BJ (cell line): ENCODE measurements at regions not wholly inside any gene's neighbourhood (a gene's known extent, or its start where the extent isn't known, plus 50 kb on each side); places are given as distances from the start of the nearest gene placed in this dataset.

ENCODE experiments used
- CTCF ChIA-PET: fragments of 350-600 bp; formaldehyde crosslinking; extraction: SDS; loops from one replicate; lab custom pipeline; 2021; ENCODE audit warnings: antibody characterized with exemption, inconsistent platforms; lab: Yijun Ruan, JAX
- POLR2A ChIA-PET: fragments of 300-600 bp; sonication (Branson Sonifier 250); formaldehyde crosslinking; extraction: SDS; loops from one replicate; lab custom pipeline; 2021; ENCODE audit warnings: antibody characterized with exemption; lab: Charles Lee
- DNase-seq: peaks from one replicate; pipeline ENCODE4 v3.0.0-alpha.2; 2011; ENCODE audit warnings: low read depth
- H3K27me3 ChIP-seq: 2 replicates; pipeline ENCODE4 v1.6.0; 2011; ENCODE audit warnings: low read length; ENCODE audit not compliant: control insufficient read depth, insufficient read depth
- H3K36me3 ChIP-seq: 2 replicates; pipeline ENCODE4 v1.5.1; 2011; ENCODE audit warnings: low read length; ENCODE audit not compliant: control insufficient read depth, insufficient read depth
- H3K4me3 ChIP-seq: 2 replicates; pipeline ENCODE4 v1.5.1; 2011; ENCODE audit warnings: low read depth, mild to moderate bottlenecking, control low read depth, low read length
- TF ChIP-seq, protein P1 (sequence below): IDR thresholded peaks from 2 replicates; pipeline ENCODE4 v1.5.1; 2011; ENCODE audit warnings: low read depth, mild to moderate bottlenecking, control low read depth, inconsistent platforms, low read length, moderate library complexity; ENCODE audit not compliant: insufficient read depth

DNA sequence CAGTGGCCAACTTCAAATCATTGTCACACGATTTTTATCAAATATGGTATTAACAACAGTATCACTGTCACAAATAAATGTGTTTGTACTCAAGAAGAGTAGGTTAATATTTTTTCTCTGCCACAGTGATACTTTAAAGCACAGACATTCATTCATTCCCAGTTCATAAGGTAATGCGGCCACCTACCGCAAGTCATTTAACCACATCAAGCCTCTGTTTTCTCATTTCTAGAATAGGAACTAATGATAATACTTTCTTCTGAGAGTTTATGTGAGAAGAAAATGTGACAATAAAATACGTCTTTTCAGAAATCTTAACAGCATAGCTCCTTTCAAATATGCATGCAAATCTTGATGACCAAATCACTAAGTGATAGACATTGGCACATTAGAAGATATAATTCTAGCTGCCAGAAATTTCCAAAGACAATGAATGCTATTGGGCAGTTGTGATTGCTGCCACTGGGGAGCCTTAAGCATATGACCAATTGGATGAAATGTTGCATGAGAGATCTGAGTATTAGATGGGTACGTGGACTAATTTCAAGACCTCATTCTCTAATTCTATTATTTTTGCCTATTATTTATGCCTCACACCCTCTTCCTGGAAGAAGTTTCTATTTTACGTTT is 430.9 kb downstream of the PID1 start:
- H3K27me3 ChIP-seq = no peaks in the 10 kb centered on the region
- no peak overlapping the region for H3K4me3 ChIP-seq
- TF ChIP-seq, protein P1, sequence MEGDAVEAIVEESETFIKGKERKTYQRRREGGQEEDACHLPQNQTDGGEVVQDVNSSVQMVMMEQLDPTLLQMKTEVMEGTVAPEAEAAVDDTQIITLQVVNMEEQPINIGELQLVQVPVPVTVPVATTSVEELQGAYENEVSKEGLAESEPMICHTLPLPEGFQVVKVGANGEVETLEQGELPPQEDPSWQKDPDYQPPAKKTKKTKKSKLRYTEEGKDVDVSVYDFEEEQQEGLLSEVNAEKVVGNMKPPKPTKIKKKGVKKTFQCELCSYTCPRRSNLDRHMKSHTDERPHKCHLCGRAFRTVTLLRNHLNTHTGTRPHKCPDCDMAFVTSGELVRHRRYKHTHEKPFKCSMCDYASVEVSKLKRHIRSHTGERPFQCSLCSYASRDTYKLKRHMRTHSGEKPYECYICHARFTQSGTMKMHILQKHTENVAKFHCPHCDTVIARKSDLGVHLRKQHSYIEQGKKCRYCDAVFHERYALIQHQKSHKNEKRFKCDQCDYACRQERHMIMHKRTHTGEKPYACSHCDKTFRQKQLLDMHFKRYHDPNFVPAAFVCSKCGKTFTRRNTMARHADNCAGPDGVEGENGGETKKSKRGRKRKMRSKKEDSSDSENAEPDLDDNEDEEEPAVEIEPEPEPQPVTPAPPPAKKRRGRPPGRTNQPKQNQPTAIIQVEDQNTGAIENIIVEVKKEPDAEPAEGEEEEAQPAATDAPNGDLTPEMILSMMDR = no peak
- DNase-seq = no peak
- POLR2A ChIA-PET = no interaction called here
- H3K36me3 ChIP-seq = no peaks in the 10 kb centered on the region
- CTCF ChIA-PET = no interaction called here

GRCh38 chr2:228839421-228839876 is 431.6 kb downstream of the PID1 start:
- no peaks in the 10 kb centered on the region for H3K36me3 ChIP-seq
- H3K27me3 ChIP-seq = no peaks in the 10 kb centered on the region
- POLR2A ChIA-PET = no interaction called here
- TF ChIP-seq, protein P1 = no peak
- DNase-seq = no peak
- H3K4me3 ChIP-seq = no peak overlapping the region
- CTCF ChIA-PET = no interaction called here

DNA sequence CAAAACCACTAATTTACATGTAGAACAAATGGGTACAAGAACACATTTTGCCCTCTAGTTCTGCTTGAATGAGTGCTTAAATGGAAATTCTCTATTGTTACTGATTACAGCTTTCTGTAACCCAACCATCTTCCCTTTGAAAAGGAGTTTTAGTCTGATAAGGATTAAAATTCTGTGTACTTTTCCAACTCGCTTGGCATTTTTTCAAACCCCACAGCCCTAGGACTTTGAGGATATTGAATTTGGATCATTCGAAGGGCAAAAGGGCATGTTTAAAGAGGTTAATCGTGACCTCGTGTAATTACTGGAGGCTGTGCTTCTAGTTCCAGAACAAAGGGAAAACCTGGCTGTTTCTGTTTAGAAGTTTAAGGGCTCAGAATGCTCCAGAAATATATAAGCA is 432.3 kb downstream of the PID1 start:
- ChIA-PET POLR2A (no interaction called here), CTCF (no interaction called here)
- Histone ChIP-seq H3K4me3 (no peak overlapping the region), H3K27me3 (no peaks in the 10 kb centered on the region), H3K36me3 (no peaks in the 10 kb centered on the region)
- TF ChIP-seq, protein P1 = no peak
- no peak for DNase-seq

DNA sequence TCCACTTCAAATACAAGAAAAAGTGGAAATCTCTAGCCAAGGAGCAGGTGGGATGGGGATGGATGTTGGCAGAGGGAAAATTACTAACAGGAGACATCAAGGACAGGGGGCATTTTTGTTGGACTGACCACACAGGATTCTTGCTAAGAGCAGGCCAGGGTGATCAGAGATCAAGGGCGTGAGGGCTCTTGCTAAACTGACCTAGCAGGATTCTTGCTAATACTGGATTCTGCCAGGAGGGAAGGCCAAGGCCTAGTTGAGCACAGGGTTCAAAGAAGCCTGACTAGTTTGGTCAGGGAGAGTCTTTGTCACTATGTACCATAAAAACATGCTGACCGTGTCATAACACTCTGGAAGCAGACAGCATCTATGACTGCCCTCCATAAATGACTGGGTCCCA is 442.7 kb downstream of the PID1 start:
- Histone ChIP-seq H3K4me3 (no peak overlapping the region), H3K27me3 (no peaks in the 10 kb centered on the region), H3K36me3 (no peaks in the 10 kb centered on the region)
- DNase-seq = no peak
- CTCF ChIA-PET = no interaction called here
- POLR2A ChIA-PET = no interaction called here
- TF ChIP-seq, protein P1 = no peak

DNA sequence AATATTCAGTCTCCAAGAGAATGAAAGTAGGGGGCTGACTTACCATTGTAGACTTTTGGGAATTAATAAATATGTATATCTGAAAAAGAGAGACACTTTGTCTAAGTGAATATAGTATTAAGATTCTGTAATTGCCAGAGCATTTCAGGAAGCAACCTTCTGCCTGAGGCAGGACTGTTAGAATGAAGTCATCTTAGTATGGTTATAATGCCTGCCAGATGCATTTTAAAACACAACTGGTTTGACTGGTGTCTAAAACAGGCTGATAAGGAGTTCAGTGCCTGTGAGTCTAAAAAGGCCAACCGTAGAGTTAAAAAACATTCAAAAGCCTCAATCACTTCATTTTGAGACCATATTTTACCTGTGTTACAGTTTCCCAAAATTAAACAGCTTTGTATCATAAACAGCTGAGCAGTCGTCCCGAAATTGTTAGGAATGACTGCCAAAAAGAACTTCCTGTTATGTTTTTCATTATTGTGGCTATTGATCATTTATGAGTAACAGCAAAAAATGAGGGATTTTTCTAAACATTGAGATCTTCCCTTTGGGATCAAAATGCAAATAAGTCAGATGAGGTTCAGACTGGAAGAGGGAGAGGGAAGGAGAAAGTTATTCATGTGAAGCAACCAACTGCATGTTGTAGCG is 443.9 kb downstream of the PID1 start:
- ChIA-PET POLR2A (no interaction called here), CTCF (no interaction called here)
- DNase-seq = peak; percentile 25
- Histone ChIP-seq H3K36me3 (no peaks in the 10 kb centered on the region), H3K27me3 (no peaks in the 10 kb centered on the region), H3K4me3 (no peak overlapping the region)
- TF ChIP-seq, protein P1 = no peak
